ENCODE measurements at regions not wholly inside any gene's neighbourhood (a gene's known extent, or its start where the extent isn't known, plus 50 kb on each side); places are given as distances from the start of the nearest gene placed in this dataset.

DNA sequence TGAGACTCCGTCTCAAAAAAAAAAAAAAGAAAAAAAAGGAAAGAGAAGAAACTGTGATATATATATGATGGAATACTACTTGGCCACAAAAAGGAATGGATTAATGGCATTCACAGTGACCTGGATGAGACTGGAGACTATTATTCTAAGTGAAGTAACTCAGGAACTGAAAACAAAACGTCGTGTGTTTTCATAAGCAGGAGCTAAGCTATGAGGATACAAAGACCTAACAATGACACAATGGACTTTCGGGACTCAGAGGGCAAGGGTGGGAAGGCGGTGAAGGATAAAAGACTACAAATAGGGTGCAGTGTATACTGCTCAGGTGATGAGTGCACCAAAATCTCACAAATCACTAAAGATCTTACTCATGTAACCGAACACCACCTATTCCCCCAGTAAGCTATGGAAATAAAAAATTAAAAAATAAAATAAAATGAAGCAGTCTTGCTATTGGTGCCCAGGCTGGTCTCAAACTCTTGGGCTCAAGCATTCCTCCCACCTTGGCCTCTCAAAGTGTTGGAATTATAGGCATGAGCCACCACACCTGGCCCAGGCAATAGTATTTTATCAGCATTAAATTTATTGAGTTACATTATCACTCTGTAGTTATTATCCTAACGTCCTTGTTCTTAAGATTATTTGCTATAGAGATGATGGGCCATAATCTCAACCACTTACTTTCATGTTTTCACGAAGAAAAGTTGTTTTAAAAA, 71.5 kb upstream of the GPBP1 start:
- H3K79me2 ChIP-seq (ENCODE audit: control insufficient read depth, insufficient read depth, low read length, unreplicated experiment), result no peaks in the 10 kb centered on the region
- no peak overlapping the region for H3K4me3 ChIP-seq (ENCODE audit: low read depth, low read length)
- no peak overlapping the region for H2AFZ ChIP-seq (ENCODE audit: low read length, unreplicated experiment)
- H3K27me3 ChIP-seq (ENCODE audit: insufficient read depth, low read length), result peaks cover 41% of the 10 kb centered on the region; the same call in 1 of the 2 replicates
- no peaks in the 10 kb centered on the region for H3K4me1 ChIP-seq (ENCODE audit: control insufficient read depth, insufficient read depth, low read length, unreplicated experiment)
- no peak overlapping the region for H3K27ac ChIP-seq (ENCODE audit: low read depth, low read length)
- no peaks in the 10 kb centered on the region for H3K36me3 ChIP-seq (ENCODE audit: insufficient read depth, low read length)

DNA sequence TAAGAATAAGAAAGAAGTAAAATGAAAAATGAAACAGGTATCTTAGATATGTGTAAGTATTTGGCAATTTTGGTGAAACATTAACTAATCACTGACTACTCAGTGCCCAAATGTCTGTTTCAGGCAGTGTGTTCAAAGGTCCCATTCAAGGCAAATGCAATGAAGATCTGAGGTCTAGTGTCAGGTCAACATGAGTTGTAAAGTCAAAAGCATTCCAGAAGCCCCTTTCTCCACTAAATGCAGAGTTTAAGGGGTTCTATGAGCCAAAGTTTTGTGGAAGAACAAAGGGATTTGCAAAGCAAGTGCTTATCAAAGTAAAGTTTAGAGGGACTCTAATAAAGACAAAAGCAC, 71.0 kb upstream of the GPBP1 start:
- Histone ChIP-seq H2AFZ (ENCODE audit: low read length, unreplicated experiment) (no peak overlapping the region), H3K79me2 (ENCODE audit: control insufficient read depth, insufficient read depth, low read length, unreplicated experiment) (no peaks in the 10 kb centered on the region), H3K4me3 (ENCODE audit: low read depth, low read length) (no peak overlapping the region), H3K4me1 (ENCODE audit: control insufficient read depth, insufficient read depth, low read length, unreplicated experiment) (no peaks in the 10 kb centered on the region), H3K27me3 (ENCODE audit: insufficient read depth, low read length) (peaks cover 41% of the 10 kb centered on the region; the same call in 1 of the 2 replicates), H3K27ac (ENCODE audit: low read depth, low read length) (no peak overlapping the region), H3K36me3 (ENCODE audit: insufficient read depth, low read length) (no peaks in the 10 kb centered on the region)

DNA sequence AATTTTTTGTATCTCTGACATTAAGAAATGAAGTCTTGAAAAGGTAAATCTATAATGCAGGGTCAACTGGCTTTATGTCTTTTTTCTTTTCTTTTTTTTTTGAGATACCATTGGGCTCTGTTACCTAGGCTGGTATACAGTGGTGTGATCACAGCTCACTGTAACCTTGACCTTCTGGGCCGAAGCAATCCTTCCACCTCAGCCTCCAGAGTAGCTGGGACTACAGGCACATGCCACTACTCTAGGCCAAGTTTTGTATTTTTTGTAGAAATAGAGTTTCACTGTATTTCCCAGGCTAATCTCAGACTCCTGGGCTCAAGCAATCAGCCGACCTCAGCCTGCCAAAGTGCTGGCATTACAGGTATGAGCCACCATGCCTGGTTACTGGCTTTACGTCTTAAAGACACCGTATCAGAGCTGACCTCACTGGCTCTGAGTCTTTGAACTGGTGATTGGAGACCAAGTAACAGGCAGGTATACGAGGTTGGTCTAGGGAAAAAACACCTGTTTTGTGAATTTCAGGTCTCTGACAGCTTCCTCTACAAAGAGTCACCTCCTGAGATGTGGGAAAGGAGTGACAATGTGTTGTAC, 70.4 kb upstream of the GPBP1 start:
- Histone ChIP-seq H3K4me1 (ENCODE audit: control insufficient read depth, insufficient read depth, low read length, unreplicated experiment) (no peaks in the 10 kb centered on the region), H3K79me2 (ENCODE audit: control insufficient read depth, insufficient read depth, low read length, unreplicated experiment) (no peaks in the 10 kb centered on the region), H3K27ac (ENCODE audit: low read depth, low read length) (no peak overlapping the region), H3K36me3 (ENCODE audit: insufficient read depth, low read length) (no peaks in the 10 kb centered on the region), H2AFZ (ENCODE audit: low read length, unreplicated experiment) (no peak overlapping the region), H3K4me3 (ENCODE audit: low read depth, low read length) (no peak overlapping the region), H3K27me3 (ENCODE audit: insufficient read depth, low read length) (peaks cover 41% of the 10 kb centered on the region; the same call in 1 of the 2 replicates)

GRCh38 chr5:57106661-57107060, 67.2 kb upstream of the GPBP1 start:
- Histone ChIP-seq H3K27ac (ENCODE audit: low read depth, low read length) (no peak overlapping the region), H3K79me2 (ENCODE audit: control insufficient read depth, insufficient read depth, low read length, unreplicated experiment) (no peaks in the 10 kb centered on the region), H3K36me3 (ENCODE audit: insufficient read depth, low read length) (no peaks in the 10 kb centered on the region), H3K4me1 (ENCODE audit: control insufficient read depth, insufficient read depth, low read length, unreplicated experiment) (no peaks in the 10 kb centered on the region), H2AFZ (ENCODE audit: low read length, unreplicated experiment) (no peak overlapping the region), H3K27me3 (ENCODE audit: insufficient read depth, low read length) (peaks cover 37% of the 10 kb centered on the region; the same call in 1 of the 2 replicates), H3K4me3 (ENCODE audit: low read depth, low read length) (no peak overlapping the region)

GRCh38 chr5:57111993-57112392, 61.9 kb upstream of the GPBP1 start:
- Histone ChIP-seq H3K27me3 (ENCODE audit: insufficient read depth, low read length) (0 out of 2 replicates have a peak, but pooled peaks cover under 1% of the 10 kb centered on the region), H3K36me3 (ENCODE audit: insufficient read depth, low read length) (no peaks in the 10 kb centered on the region), H2AFZ (ENCODE audit: low read length, unreplicated experiment) (no peak overlapping the region), H3K4me1 (ENCODE audit: control insufficient read depth, insufficient read depth, low read length, unreplicated experiment) (no peaks in the 10 kb centered on the region), H3K79me2 (ENCODE audit: control insufficient read depth, insufficient read depth, low read length, unreplicated experiment) (no peaks in the 10 kb centered on the region), H3K27ac (ENCODE audit: low read depth, low read length) (no peak overlapping the region), H3K4me3 (ENCODE audit: low read depth, low read length) (no peak overlapping the region)

DNA sequence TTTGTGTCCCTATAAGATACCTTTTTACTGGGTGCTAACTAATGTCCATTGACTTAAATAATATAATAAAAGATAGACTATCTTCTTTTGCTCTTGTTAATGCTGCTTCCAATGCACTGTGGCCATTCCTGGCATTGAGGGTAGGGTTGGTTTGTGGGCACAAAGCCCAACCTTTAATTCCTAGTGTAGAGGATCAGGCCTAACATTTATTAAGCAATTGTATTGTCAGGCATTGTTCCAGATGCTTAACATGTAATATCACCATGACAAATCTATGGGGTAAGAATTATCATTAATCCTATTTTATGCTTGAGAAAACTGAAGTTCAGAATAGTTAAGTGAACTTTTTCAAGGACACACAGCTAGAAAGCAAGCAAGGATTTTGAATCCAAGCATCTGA, 60.4 kb upstream of the GPBP1 start:
- Histone ChIP-seq H3K27ac (ENCODE audit: low read depth, low read length) (no peak overlapping the region), H3K4me1 (ENCODE audit: control insufficient read depth, insufficient read depth, low read length, unreplicated experiment) (no peaks in the 10 kb centered on the region), H3K27me3 (ENCODE audit: insufficient read depth, low read length) (no peaks in the 10 kb centered on the region), H3K36me3 (ENCODE audit: insufficient read depth, low read length) (no peaks in the 10 kb centered on the region), H3K4me3 (ENCODE audit: low read depth, low read length) (no peak overlapping the region), H3K79me2 (ENCODE audit: control insufficient read depth, insufficient read depth, low read length, unreplicated experiment) (no peaks in the 10 kb centered on the region), H2AFZ (ENCODE audit: low read length, unreplicated experiment) (no peak overlapping the region)

DNA sequence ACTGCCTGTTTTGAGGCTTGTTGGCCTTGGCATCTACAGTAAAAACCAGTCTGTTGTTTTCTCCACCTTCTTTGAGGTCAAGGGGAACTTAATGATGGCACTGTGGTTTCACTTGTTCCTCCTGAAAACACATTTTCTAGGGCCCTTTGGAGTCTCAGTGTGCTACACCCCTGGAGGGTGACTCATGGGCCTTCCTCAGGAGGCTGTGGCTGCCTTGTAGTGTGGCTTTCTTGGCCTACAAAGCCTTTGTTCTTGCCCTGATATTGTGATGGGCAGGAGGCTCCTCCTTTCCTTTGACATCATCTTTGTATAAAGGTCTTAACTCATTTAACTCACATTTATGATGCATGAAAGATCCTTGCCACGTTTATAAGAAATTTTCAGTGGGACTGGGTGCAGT, 56.3 kb upstream of the GPBP1 start:
- H3K36me3 ChIP-seq (ENCODE audit: insufficient read depth, low read length), result no peaks in the 10 kb centered on the region
- H3K27ac ChIP-seq (ENCODE audit: low read depth, low read length), result no peak overlapping the region
- H3K79me2 ChIP-seq (ENCODE audit: control insufficient read depth, insufficient read depth, low read length, unreplicated experiment), result no peaks in the 10 kb centered on the region
- no peaks in the 10 kb centered on the region for H3K4me1 ChIP-seq (ENCODE audit: control insufficient read depth, insufficient read depth, low read length, unreplicated experiment)
- H3K27me3 ChIP-seq (ENCODE audit: insufficient read depth, low read length), result peaks cover 4% of the 10 kb centered on the region
- H3K4me3 ChIP-seq (ENCODE audit: low read depth, low read length), result no peak overlapping the region
- no peak overlapping the region for H2AFZ ChIP-seq (ENCODE audit: low read length, unreplicated experiment)

- no peaks in the 10 kb centered on the region for H3K36me3 ChIP-seq (ENCODE audit: insufficient read depth, low read length)
- H3K79me2 ChIP-seq (ENCODE audit: control insufficient read depth, insufficient read depth, low read length, unreplicated experiment), result no peaks in the 10 kb centered on the region
- no peak overlapping the region for H3K4me3 ChIP-seq (ENCODE audit: low read depth, low read length)
- peaks cover 4% of the 10 kb centered on the region for H3K27me3 ChIP-seq (ENCODE audit: insufficient read depth, low read length)
- H2AFZ ChIP-seq (ENCODE audit: low read length, unreplicated experiment), result no peak overlapping the region
- H3K27ac ChIP-seq (ENCODE audit: low read depth, low read length), result no peak overlapping the region
- H3K4me1 ChIP-seq (ENCODE audit: control insufficient read depth, insufficient read depth, low read length, unreplicated experiment), result no peaks in the 10 kb centered on the region
Observed at GRCh38 chr5:57119031-57119430, 54.8 kb upstream of the GPBP1 start.

- Histone ChIP-seq H3K79me2 (ENCODE audit: control insufficient read depth, insufficient read depth, low read length, unreplicated experiment) (no peaks in the 10 kb centered on the region), H3K27me3 (ENCODE audit: insufficient read depth, low read length) (peaks cover 4% of the 10 kb centered on the region), H3K36me3 (ENCODE audit: insufficient read depth, low read length) (no peaks in the 10 kb centered on the region), H3K4me3 (ENCODE audit: low read depth, low read length) (no peak overlapping the region), H3K27ac (ENCODE audit: low read depth, low read length) (no peak overlapping the region), H2AFZ (ENCODE audit: low read length, unreplicated experiment) (no peak overlapping the region), H3K4me1 (ENCODE audit: control insufficient read depth, insufficient read depth, low read length, unreplicated experiment) (no peaks in the 10 kb centered on the region)
Observed at GRCh38 chr5:57124014-57124413, 49.8 kb upstream of the GPBP1 start.

All from ACC112 (cell line).